ENCODE measurements at regions not wholly inside any gene's neighbourhood (a gene's known extent, or its start where the extent isn't known, plus 50 kb on each side); places are given as distances from the start of the nearest gene placed in this dataset.

DNA sequence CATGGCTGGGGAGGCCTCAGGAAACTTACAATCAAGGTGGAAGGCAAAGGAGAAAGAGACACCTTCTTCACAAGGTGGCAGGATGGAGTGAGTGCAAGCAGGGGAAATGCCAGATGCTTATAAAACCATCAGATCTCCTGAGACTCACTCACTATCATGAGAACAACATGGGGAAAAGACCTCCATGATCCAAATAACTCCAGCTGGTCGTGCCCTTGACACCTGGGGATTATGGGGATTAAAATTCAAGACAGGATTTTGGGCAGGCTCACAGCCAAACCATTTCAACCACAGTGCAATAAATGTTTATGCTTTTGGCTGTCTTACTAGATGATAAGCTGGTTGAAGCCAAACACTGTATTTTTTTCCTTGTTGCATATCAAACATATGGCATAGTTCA lies 1112.4 kb downstream of the STIM2 start:
- intact Hi-C loops (cut with micrococcal nuclease; ENCODE audit: unreplicated experiment) (no loop called here), in situ Hi-C loops (cut with HindIII; ENCODE audit: low pct_unique_long_range_greater_than_20kb, low sequenced_read_pairs) (no loop called here)
- BruUV-seq (replicated peaks), result no TSS peak
- no peaks in the 10 kb centered on the region for H3K9me3 ChIP-seq (ENCODE audit: control insufficient read depth, insufficient read depth, low read depth, low read length)
- ATAC-seq, result no peak
- DNase-seq (ENCODE audit: low read depth, low spot score), result no peak
- H3K4me3 ChIP-seq (ENCODE audit: low read depth in 2 of 2, low read length in 2 of 2), result no peak overlapping the region
- TF ChIP-seq, protein P1, sequence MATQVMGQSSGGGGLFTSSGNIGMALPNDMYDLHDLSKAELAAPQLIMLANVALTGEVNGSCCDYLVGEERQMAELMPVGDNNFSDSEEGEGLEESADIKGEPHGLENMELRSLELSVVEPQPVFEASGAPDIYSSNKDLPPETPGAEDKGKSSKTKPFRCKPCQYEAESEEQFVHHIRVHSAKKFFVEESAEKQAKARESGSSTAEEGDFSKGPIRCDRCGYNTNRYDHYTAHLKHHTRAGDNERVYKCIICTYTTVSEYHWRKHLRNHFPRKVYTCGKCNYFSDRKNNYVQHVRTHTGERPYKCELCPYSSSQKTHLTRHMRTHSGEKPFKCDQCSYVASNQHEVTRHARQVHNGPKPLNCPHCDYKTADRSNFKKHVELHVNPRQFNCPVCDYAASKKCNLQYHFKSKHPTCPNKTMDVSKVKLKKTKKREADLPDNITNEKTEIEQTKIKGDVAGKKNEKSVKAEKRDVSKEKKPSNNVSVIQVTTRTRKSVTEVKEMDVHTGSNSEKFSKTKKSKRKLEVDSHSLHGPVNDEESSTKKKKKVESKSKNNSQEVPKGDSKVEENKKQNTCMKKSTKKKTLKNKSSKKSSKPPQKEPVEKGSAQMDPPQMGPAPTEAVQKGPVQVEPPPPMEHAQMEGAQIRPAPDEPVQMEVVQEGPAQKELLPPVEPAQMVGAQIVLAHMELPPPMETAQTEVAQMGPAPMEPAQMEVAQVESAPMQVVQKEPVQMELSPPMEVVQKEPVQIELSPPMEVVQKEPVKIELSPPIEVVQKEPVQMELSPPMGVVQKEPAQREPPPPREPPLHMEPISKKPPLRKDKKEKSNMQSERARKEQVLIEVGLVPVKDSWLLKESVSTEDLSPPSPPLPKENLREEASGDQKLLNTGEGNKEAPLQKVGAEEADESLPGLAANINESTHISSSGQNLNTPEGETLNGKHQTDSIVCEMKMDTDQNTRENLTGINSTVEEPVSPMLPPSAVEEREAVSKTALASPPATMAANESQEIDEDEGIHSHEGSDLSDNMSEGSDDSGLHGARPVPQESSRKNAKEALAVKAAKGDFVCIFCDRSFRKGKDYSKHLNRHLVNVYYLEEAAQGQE (IDR thresholded peaks at IDR 0.05; ENCODE audit: insufficient read depth in 1 of 2, low read depth in 2 of 2, low read length in 1 of 2), result no peak
- TF ChIP-seq, protein P2, sequence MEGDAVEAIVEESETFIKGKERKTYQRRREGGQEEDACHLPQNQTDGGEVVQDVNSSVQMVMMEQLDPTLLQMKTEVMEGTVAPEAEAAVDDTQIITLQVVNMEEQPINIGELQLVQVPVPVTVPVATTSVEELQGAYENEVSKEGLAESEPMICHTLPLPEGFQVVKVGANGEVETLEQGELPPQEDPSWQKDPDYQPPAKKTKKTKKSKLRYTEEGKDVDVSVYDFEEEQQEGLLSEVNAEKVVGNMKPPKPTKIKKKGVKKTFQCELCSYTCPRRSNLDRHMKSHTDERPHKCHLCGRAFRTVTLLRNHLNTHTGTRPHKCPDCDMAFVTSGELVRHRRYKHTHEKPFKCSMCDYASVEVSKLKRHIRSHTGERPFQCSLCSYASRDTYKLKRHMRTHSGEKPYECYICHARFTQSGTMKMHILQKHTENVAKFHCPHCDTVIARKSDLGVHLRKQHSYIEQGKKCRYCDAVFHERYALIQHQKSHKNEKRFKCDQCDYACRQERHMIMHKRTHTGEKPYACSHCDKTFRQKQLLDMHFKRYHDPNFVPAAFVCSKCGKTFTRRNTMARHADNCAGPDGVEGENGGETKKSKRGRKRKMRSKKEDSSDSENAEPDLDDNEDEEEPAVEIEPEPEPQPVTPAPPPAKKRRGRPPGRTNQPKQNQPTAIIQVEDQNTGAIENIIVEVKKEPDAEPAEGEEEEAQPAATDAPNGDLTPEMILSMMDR (IDR thresholded peaks at IDR 0.05), result no peak
- TF ChIP-seq SIN3A (IDR thresholded peaks at IDR 0.05; ENCODE audit: borderline replicate concordance, insufficient read depth, low read depth, low read length) (no peak), TCF7L2 (IDR thresholded peaks at IDR 0.05; ENCODE audit: low read depth, low read length) (no peak), POLR2AphosphoS5 (IDR thresholded peaks at IDR 0.05; ENCODE audit: low read depth, low read length) (no peak)
- H3K27me3 ChIP-seq (ENCODE audit: control insufficient read depth, insufficient read depth, low read length), result no peaks in the 10 kb centered on the region
- ChIA-PET POLR2A (no interaction called here), CTCF (no interaction called here)
- no peaks in the 10 kb centered on the region for H3K36me3 ChIP-seq (ENCODE audit: control insufficient read depth, insufficient read depth, low read length)
- no peaks in the 10 kb centered on the region for H3K4me1 ChIP-seq (ENCODE audit: control insufficient read depth, insufficient read depth, low read length)
- H3K27ac ChIP-seq (ENCODE audit: low read length), result no peak overlapping the region

DNA sequence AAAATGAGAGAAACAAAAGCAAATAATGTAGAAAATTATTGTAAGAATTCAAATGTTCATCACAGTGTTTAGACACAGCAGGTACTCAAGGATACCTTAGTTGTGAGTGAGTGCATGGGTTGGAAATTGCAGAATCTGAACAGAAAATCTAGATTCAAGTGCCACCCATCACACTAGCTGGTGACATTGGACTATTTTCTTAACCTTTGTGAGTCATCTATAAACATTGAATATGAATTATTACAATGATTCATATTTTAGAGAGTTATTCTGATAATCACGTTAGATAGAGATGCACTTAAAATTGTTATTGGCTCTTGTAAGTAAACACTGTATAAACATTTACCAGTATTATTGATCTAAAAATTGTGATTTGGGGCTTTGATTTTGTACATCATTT lies 1113.1 kb downstream of the STIM2 start:
- ChIA-PET CTCF (no interaction called here), POLR2A (no interaction called here)
- in situ Hi-C loops (cut with HindIII; ENCODE audit: low pct_unique_long_range_greater_than_20kb, low sequenced_read_pairs), result no loop called here
- no TSS peak for BruUV-seq (replicated peaks)
- H3K27me3 ChIP-seq (ENCODE audit: control insufficient read depth, insufficient read depth, low read length), result no peaks in the 10 kb centered on the region
- intact Hi-C loops (cut with micrococcal nuclease; ENCODE audit: unreplicated experiment), result no loop called here
- no peak for ATAC-seq
- H3K36me3 ChIP-seq (ENCODE audit: control insufficient read depth, insufficient read depth, low read length), result no peaks in the 10 kb centered on the region
- H3K4me3 ChIP-seq (ENCODE audit: low read depth in 2 of 2, low read length in 2 of 2), result no peak overlapping the region
- no peak for DNase-seq (ENCODE audit: low read depth, low spot score)
- TF ChIP-seq POLR2AphosphoS5 (IDR thresholded peaks at IDR 0.05; ENCODE audit: low read depth, low read length) (no peak), SIN3A (IDR thresholded peaks at IDR 0.05; ENCODE audit: borderline replicate concordance, insufficient read depth, low read depth, low read length) (no peak), TCF7L2 (IDR thresholded peaks at IDR 0.05; ENCODE audit: low read depth, low read length) (no peak)
- TF ChIP-seq, protein P1 (IDR thresholded peaks at IDR 0.05; ENCODE audit: insufficient read depth in 1 of 2, low read depth in 2 of 2, low read length in 1 of 2), result no peak
- TF ChIP-seq, protein P2 (IDR thresholded peaks at IDR 0.05), result no peak
- no peaks in the 10 kb centered on the region for H3K4me1 ChIP-seq (ENCODE audit: control insufficient read depth, insufficient read depth, low read length)
- H3K27ac ChIP-seq (ENCODE audit: low read length), result no peak overlapping the region
- H3K9me3 ChIP-seq (ENCODE audit: control insufficient read depth, insufficient read depth, low read depth, low read length), result no peaks in the 10 kb centered on the region

Data from Panc1 (cell line).